HEK293T (cell line): ENCODE measurements at regions not wholly inside any gene's neighbourhood (a gene's known extent, or its start where the extent isn't known, plus 50 kb on each side); places are given as distances from the start of the nearest gene placed in this dataset.

Source experiments
- BHLHE40 ChIP-seq: fragments of 450-650 bp; IDR thresholded peaks from 2 replicates; pipeline ENCODE4 v1.6.1; 2016; ENCODE audit warnings: mild to moderate bottlenecking, moderate library complexity, borderline replicate concordance
- ELF4 ChIP-seq: fragments of 450-650 bp; IDR thresholded peaks from 2 replicates; pipeline ENCODE4 v1.6.1; 2017; ENCODE audit warnings: antibody characterized with exemption
- FOXA1 ChIP-seq: fragments of 450-650 bp; IDR thresholded peaks from 2 replicates; pipeline ENCODE4 v1.6.1; 2016; ENCODE audit warnings: mild to moderate bottlenecking
- FOXK2 ChIP-seq: fragments of 450-650 bp; IDR thresholded peaks from 2 replicates; pipeline ENCODE4 v1.6.1; 2016; ENCODE audit warnings: mild to moderate bottlenecking
- FOXM1 ChIP-seq: fragments of 450-650 bp; IDR thresholded peaks from 2 replicates; pipeline ENCODE4 v1.6.1; 2017; ENCODE audit warnings: mild to moderate bottlenecking, borderline replicate concordance
- HDGF ChIP-seq: fragments of 450-650 bp; IDR thresholded peaks from 2 replicates; pipeline ENCODE4 v1.6.1; 2017; ENCODE audit warnings: antibody characterized with exemption, borderline replicate concordance
- LEF1 ChIP-seq: fragments of 450-650 bp; IDR thresholded peaks from 2 replicates; pipeline ENCODE4 v1.6.1; 2017; ENCODE audit warnings: mild to moderate bottlenecking, borderline replicate concordance
- NFRKB ChIP-seq: fragments of 450-650 bp; IDR thresholded peaks from 2 replicates; pipeline ENCODE4 v1.6.1; 2016; ENCODE audit warnings: mild to moderate bottlenecking, moderate library complexity
- SP1 ChIP-seq: fragments of 450-650 bp; IDR thresholded peaks from 2 replicates; pipeline ENCODE4 v1.6.1; 2017
- TARDBP ChIP-seq: fragments of 450-650 bp; IDR thresholded peaks from 2 replicates; pipeline ENCODE4 v1.6.1; 2016
- ZNF384 ChIP-seq: fragments of 450-650 bp; IDR thresholded peaks from 2 replicates; pipeline ENCODE4 v1.6.1; 2016
- TF ChIP-seq, protein P1 (sequence below): fragments of 450-650 bp; IDR thresholded peaks from 2 replicates; pipeline ENCODE4 v1.6.1; 2016

GRCh38 chr2:41851554-41851953, 196.3 kb upstream of the PKDCC start:
- TF ChIP-seq SP1 (no peak), NFRKB (no peak), TARDBP (no peak), BHLHE40 (no peak), ELF4 (no peak), FOXM1 (no peak), LEF1 (no peak), FOXA1 (no peak), HDGF (no peak), FOXK2 (no peak), ZNF384 (no peak)
- TF ChIP-seq, protein P1, sequence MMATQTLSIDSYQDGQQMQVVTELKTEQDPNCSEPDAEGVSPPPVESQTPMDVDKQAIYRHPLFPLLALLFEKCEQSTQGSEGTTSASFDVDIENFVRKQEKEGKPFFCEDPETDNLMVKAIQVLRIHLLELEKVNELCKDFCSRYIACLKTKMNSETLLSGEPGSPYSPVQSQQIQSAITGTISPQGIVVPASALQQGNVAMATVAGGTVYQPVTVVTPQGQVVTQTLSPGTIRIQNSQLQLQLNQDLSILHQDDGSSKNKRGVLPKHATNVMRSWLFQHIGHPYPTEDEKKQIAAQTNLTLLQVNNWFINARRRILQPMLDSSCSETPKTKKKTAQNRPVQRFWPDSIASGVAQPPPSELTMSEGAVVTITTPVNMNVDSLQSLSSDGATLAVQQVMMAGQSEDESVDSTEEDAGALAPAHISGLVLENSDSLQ: no peak
